Heart left ventricle (tissue), 16 donors: ENCODE measurements at regions not wholly inside any gene's neighbourhood (a gene's known extent, or its start where the extent isn't known, plus 50 kb on each side); places are given as distances from the start of the nearest gene placed in this dataset.

Source experiments
- ATAC-seq, 4 donors: fragments of 200-7000 bp; cut with Tn5 transposase; one replicate each; pipeline ENCODE4 v1.9.1; 2020 to 2022; ENCODE audit warnings: moderate library complexity in 4 of 4, mild to moderate bottlenecking in 3 of 4, moderate number of reproducible peaks in 1 of 4
- DNase-seq, 5 donors: peaks; one replicate each; pipeline ENCODE4 v3.0.0-alpha.2; 2020
- H3K27ac ChIP-seq, 12 donors: fragments of 200-600 bp; sonication (generic) in 4 of 12; one replicate each; pipeline versions ENCODE4 v1.5.0 to v1.8.0; 2016 to 2022; ENCODE audit warnings: mild to moderate bottlenecking in 2 of 12
- H3K27me3 ChIP-seq, 9 donors: fragments of 200-600 bp; sonication (generic) in 2 of 9; one replicate each; pipeline versions ENCODE4 v1.5.1 to v1.8.0; 2016 to 2022; ENCODE audit warnings: mild to moderate bottlenecking in 3 of 9
- H3K36me3 ChIP-seq, 9 donors: fragments of 200-600 bp; sonication (generic) in 2 of 9; one replicate each; pipeline versions ENCODE4 v1.5.0 to v1.8.0; 2018 to 2022; ENCODE audit warnings: mild to moderate bottlenecking in 2 of 9
- H3K4me1 ChIP-seq, 12 donors: fragments of 200-600 bp; sonication (generic) in 4 of 12; one replicate each; pipeline versions ENCODE4 v1.5.0 to v1.8.0; 2016 to 2022; ENCODE audit warnings: mild to moderate bottlenecking in 3 of 12
- H3K4me3 ChIP-seq, 12 donors: fragments of 200-600 bp; sonication (generic) in 4 of 12; one replicate each; pipeline versions ENCODE4 v1.5.0 to v1.8.0; 2017 to 2022; ENCODE audit warnings: mild to moderate bottlenecking in 9 of 12, moderate library complexity in 4 of 12
- H3K9me3 ChIP-seq, 12 donors: fragments of 200-600 bp; sonication (generic) in 4 of 12; one replicate each; pipeline versions ENCODE4 v1.5.0 to v1.8.0; 2016 to 2022; ENCODE audit warnings: mild to moderate bottlenecking in 1 of 12
- CTCF ChIP-seq, 12 donors: fragments of 200-600 bp; sonication (generic) in 4 of 12; IDR thresholded peaks; one replicate each; pipeline versions ENCODE4 v1.5.0 to v1.8.0; 2018 to 2022; ENCODE audit warnings: antibody characterized with exemption in 12 of 12, mild to moderate bottlenecking in 5 of 12
- POLR2A ChIP-seq, 2 donors: fragments of 450-650 bp; IDR thresholded peaks; one replicate each; pipeline ENCODE4 v1.6.1; 2017; ENCODE audit warnings: antibody characterized with exemption in 2 of 2, mild to moderate bottlenecking in 2 of 2, moderate library complexity in 2 of 2
- WGBS, 4 donors: extraction: QIAGEN DNeasy Blood & Tissue Kit in 2 of 4; methylation state at CpG; one replicate each; pipeline versions ENCODE4 v1.1.5 to v1.1.7; 2013 to 2018; 5-methylcytosine and 5-hydroxymethylcytosine counted together
- intact Hi-C, 10 donors: fragments of 100-400 bp; cut with DNase I; formaldehyde crosslinking; loops; one replicate each; pipeline versions ENCODE4 v1.11.1 to v1.14.2; 2022
- donor health status: ischemic (EF 13 %, LVEDD 7.1; RV severe dilation, severe dysfunction).
- donor health status: healthy with polysubstance abuse.
- donor health status: DM: no; HTN: yes; CAD: no.
- donor health status: DM: no; HTN: no; CAD: no.
- donor health status: ischemic (EF 25% LVEDD 6.9; RV normal size, moderate dysfunction).
- donor health status: ischemic (EF 25% LVEDD 5.7; RV mildly dilated, moderate dysfunction).
- donor health status: healthy.
- donor health status: DM: yes; HTN: yes; CAD: no.
- donor health status: ischemic (EF 35%, LVEDD 5.7; RV mildly dilated, moderate dysfunction).
- donor health status: nonischemic (EF 11% LVEDD 7.7; RV severe dilation, severe dysfunction).
- donor health status: DM: yes; HTN: yes; CAD: no.
- donor health status: PGD.
- donor health status: ischemic (EF 29% LVEDD 5.4; RV normal size, mild dysfunction).
- donor health status: nonischemic (EF 23%, LVEDD 6.1; RV moderate dilation, normal function).

DNA sequence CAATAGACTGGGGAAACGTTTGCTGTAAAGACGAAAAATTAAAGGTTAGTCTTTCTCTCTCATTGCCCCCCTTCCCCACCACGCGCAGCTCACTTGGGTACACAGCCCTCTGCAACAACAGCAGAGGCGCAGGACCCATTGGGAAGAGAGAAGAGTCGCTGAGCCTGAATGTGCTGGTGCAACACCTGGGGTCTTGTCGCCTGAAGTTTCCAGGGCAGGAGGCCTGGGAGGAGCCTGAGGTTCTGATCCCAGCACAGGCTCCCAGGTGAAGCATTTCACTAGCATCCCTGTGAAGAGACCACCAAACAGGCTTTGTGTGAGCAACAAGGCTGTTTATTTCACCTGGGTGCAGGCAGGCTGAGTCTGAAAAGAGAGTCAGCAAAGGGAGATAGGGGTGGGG lies 116.2 kb upstream of the NTM start:
- Histone ChIP-seq H3K27me3 (peaks cover 0 to 12% (median 0%) of the 10 kb centered on the region in 9 donors), H3K27ac (no peak overlapping the region), H3K4me3 (no peak overlapping the region), H3K9me3 (no peaks in the 10 kb centered on the region), H3K4me1 (peaks cover 0 to 5% (median 0%) of the 10 kb centered on the region in 12 donors), H3K36me3 (no peaks in the 10 kb centered on the region)
- DNase-seq, result no peak
- intact Hi-C loops, result no loop called here
- no peak for TF ChIP-seq POLR2A (IDR thresholded peaks at IDR 0.05)
- TF ChIP-seq CTCF (IDR thresholded peaks at IDR 0.05), result no peak
- 38 to 42% (median 40%) methylated on average over 6 to 7 of the region's 7 CpGs for WGBS, 4 donors
- ATAC-seq, result no peak

DNA sequence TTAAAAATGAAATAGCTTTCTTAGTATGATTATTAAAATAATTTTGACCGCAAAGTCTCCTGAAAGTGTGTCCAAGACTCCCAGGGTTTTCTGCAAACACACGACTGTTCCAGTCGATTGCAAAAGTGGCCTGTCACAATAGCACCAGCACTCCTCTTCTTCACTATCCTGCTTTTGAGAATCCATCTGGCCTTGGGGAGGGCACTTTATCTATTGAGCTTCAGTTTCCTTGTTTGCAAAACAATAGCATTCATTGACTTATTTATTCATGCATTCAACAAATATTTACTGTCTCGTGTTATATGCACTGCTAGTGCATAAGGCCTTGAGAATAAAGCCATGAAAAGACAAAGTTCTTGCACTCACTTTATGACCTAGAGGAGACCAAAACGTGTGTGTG lies 96.2 kb upstream of the NTM start:
- ATAC-seq (no peak), DNase-seq (no peak)
- WGBS, 4 donors, result 66 to 73% (median 69%) methylated on average over 5 of the region's 5 CpGs
- intact Hi-C loops, result no loop called here
- Histone ChIP-seq H3K4me3 (no peak overlapping the region), H3K36me3 (no peaks in the 10 kb centered on the region), H3K27me3 (peaks cover 0 to 18% (median 0%) of the 10 kb centered on the region in 9 donors), H3K4me1 (no peaks in the 10 kb centered on the region), H3K27ac (no peak overlapping the region), H3K9me3 (peaks cover 0 to 10% (median 0%) of the 10 kb centered on the region in 12 donors)
- TF ChIP-seq POLR2A (IDR thresholded peaks at IDR 0.05), result no peak
- no peak for TF ChIP-seq CTCF (IDR thresholded peaks at IDR 0.05)

DNA sequence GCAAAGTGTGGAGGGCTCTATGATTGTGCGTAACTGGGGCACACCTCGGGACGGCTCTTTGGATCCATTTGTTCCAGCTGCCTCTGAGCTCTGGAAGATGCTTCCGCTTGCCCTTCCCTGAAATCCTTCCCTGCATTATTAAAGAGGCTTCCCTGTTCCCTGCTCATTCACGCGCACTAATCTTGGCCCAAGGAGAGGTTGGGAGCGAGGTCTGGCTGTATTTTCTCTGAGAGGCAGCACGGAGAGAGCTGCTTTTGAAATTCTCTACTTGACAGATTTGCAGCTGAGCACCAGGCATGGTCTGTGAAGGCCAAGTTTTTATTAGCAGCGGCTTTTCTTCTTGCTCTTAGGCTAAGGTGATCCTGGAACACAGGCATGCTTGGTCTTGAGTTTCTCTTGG lies 94.8 kb upstream of the NTM start:
- H3K27ac ChIP-seq, result no peak overlapping the region
- DNase-seq (no peak), ATAC-seq (no peak)
- TF ChIP-seq POLR2A (IDR thresholded peaks at IDR 0.05), result no peak
- TF ChIP-seq CTCF (IDR thresholded peaks at IDR 0.05), result no peak
- peaks cover 0 to 18% (median 0%) of the 10 kb centered on the region in 9 donors for H3K27me3 ChIP-seq
- peaks cover 0 to 6% (median 0%) of the 10 kb centered on the region in 12 donors for H3K9me3 ChIP-seq
- H3K4me3 ChIP-seq, result no peak overlapping the region
- no peaks in the 10 kb centered on the region for H3K36me3 ChIP-seq
- no peaks in the 10 kb centered on the region for H3K4me1 ChIP-seq
- intact Hi-C loops, result no loop called here
- 62 to 81% (median 74%) methylated on average over 9 of the region's 9 CpGs for WGBS, 4 donors

GRCh38 chr11:131278472-131278871 lies 91.9 kb upstream of the NTM start:
- Histone ChIP-seq H3K27ac (no peak overlapping the region), H3K4me1 (no peaks in the 10 kb centered on the region), H3K9me3 (peaks cover 0 to 3% (median 0%) of the 10 kb centered on the region in 12 donors), H3K4me3 (no peak overlapping the region), H3K27me3 (peaks cover 0 to 10% (median 0%) of the 10 kb centered on the region in 9 donors), H3K36me3 (no peaks in the 10 kb centered on the region)
- DNase-seq (no peak), ATAC-seq (no peak)
- WGBS, 4 donors, result 64 to 79% (median 73%) methylated on average over 6 of the region's 6 CpGs
- intact Hi-C loops, result no loop called here
- TF ChIP-seq CTCF (IDR thresholded peaks at IDR 0.05), result no peak
- TF ChIP-seq POLR2A (IDR thresholded peaks at IDR 0.05), result no peak
